SK-N-DZ (cell line): ENCODE measurements at regions not wholly inside any gene's neighbourhood (a gene's known extent, or its start where the extent isn't known, plus 50 kb on each side); places are given as distances from the start of the nearest gene placed in this dataset.
"Not testable (repeated sequence)": the region's sequence is repeated elsewhere in the genome, so short reads cannot be mapped to it uniquely, and the experiment has no call there.

Experiments used
- DNase-seq: peaks from one replicate; pipeline ENCODE4 v3.0.0-alpha.2; 2015; ENCODE audit warnings: low spot score

DNA sequence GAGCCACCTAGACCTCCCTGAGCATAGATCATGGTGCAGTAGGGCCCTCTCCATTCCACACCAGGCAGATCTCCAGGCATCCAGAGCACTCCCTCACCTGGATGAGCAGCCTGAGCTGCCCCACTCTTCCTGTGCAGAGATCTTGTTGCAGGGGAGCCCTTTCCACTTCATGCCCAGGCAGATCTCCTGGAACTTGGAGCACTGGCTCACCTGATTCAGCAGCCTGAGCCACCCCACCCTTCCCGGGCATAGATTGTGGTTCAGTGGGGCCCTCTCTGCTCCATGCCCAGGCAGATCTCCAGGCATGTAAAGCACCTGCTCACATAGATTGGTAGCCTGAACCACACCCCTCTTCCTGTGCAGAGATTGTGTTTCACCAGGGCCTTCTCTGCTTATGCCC lies 78.0 kb downstream of the SEC16B start:
- DNase-seq, result no peak

GRCh38 chr1:177890479-177890878 lies 79.4 kb downstream of the SEC16B start:
- no peak for DNase-seq

DNA sequence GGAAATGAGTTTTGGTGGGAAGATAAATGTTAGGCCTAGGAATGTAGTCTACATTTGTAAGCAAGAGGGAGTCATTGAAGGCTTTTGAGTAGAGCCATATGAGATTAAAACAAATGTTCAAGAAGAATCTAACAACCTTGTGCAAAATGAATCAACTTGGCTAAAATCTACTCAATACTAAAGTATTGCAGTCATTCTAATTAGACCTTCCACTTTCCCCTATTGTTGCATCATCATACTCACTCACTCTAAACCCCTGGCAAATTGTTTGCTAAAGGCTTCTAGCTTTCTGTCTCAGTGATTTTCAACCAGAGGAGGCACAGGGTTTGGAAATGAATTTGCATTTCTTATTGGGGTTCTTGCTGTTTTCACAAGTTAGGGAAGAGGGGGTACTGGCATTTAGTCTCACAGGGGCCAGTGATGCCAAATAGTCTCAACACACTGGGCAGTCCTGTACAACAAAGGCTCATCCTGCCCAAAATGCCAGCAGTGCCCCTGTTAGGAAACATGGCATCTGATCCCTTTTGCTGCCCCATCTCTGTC lies 85.3 kb downstream of the SEC16B start:
- no peak for DNase-seq

DNA sequence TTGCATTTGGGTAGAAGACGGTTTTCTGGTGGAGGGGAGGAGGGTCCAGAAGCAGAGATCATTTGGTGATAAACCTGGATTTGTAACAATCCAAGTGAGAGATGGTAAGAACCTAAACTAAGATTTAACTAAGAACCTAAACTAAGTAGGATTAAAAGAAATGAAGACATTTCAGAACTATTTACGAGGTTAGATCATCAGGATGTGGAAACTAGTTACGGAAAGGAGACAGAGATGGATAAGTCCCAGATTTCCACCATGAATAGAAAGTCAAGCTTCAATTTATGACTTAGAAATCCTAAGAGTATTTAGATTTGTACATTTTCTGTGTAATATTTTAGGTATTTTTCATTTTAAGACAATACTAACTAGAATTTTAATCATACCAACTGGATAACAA lies 86.3 kb downstream of the SEC16B start:
- DNase-seq, result no peak

DNA sequence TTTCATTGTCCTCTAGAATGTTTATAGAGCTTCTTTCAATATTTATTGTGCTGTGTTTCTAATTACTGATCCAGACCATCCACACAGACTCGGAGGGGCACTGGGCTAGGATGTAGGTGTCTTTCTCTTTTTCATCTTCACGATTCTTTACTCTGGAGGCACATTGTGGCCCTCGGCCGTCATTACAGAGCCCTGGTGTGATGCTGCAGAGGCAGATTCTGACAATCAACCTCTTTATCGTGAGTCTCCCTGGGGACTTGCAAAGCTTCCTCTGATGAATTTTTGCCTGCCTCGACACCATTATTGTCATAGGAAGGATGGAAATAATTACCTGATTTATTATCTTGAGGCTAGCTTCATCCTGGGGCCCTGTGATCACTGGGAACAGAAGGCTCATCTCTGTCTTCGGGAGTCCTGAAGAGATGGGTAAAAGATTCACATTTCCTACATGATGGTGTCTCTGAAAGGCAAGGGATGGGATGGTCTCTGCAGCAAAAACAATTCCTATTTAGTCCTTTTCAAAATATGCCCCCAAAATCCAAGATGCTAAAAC lies 89.4 kb downstream of the SEC16B start:
- no peak for DNase-seq

DNA sequence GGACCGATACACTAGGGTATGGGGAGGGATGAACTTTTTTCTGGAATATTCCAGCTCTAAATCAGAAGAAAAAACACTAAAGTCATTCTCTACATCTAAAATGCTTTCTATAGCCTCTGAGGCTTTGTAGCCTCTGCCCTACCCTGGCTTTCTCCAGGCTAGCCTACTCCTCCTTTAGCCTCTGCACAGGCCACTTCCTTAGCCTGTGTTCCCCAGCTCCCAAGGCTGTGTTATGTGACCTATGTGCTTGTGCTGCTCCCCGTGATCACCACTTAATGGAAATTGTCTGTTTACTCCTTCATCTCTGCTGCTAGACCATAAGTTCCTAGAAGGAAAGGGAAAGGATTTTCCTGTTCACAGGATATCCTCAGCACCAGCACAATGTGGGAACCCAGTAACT lies 92.8 kb downstream of the SEC16B start:
- DNase-seq, result no peak

GRCh38 chr1:177873238-177873637 lies 96.6 kb downstream of the SEC16B start:
- no peak for DNase-seq

- DNase-seq, result no peak
These were observed 97.5 kb downstream of the SEC16B start for GRCh38 chr1:177872308-177872900.

DNA sequence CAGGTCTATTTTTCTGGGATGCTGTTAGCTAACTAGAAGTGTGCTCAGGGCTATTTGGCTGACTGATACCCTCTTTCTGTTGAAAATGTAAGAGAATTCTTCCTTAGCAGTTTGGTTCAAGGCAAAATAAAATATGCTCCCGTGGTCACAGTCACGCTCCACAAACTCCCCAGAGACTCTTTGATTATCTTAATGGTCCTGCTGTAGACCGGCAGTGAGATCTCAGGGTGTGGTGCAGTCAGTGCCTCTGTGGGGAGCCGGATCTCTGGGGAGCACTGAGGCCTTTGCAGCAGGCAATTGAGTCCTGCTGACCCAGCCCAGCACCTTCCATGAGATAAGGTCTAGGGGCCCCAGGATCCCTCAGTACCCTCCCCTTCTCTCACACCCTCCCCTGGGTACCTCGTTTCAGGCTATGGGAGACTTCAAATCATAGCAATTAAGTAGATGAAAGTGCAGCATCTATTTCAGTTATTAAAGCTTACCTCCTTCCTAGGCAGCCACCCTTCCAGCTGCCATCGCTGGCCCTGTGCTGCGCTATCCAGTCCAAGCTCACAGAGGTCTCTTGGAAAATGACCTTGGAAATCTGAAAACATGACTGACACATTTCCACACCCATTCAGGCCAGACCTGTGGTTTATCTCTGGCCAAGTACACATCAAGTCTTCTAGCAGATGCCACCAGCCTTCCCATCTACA lies 98.1 kb downstream of the SEC16B start:
- DNase-seq, result no peak

GRCh38 chr1:177869586-177869985 lies 100.3 kb downstream of the SEC16B start:
- DNase-seq, result no peak

DNA sequence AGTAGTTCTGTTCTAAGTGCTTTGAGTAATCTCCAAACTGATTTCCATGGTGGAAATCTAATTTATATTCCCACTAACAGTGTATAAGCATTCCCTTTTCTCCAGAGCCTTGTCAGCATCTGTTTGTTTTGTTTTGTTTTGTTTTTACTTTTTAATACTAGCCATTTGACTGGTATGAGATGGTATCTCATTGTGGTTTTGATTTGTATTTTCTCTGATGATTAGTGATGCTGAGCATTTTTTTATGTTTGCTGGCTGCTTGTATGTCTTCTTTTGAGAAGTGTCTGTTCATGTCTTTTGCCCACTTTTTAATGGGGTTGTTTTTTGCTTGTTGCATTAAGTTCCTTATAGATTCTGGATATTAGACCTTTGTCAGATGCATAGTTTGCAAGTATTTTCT lies 100.8 kb downstream of the SEC16B start:
- DNase-seq, result not testable (repeated sequence)

DNA sequence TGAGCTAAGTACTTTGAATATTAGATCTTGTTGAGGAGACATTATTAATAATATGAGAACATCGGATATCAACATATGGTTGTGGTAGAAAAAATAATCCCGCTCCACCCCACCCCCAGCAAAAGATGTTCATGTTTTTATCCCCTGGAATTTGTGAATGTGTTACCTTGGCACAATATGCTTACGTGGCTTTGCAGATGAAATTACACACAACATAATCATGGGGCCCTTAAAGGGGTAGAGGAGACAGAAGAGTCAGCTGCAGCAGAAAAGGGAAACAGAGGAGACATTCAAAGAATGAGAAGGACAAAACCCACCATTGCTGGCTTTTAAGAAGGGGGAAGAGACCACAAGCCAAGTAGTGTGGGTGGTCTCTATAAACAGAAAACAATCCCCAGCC lies 104.1 kb downstream of the SEC16B start:
- DNase-seq, result no peak

DNA sequence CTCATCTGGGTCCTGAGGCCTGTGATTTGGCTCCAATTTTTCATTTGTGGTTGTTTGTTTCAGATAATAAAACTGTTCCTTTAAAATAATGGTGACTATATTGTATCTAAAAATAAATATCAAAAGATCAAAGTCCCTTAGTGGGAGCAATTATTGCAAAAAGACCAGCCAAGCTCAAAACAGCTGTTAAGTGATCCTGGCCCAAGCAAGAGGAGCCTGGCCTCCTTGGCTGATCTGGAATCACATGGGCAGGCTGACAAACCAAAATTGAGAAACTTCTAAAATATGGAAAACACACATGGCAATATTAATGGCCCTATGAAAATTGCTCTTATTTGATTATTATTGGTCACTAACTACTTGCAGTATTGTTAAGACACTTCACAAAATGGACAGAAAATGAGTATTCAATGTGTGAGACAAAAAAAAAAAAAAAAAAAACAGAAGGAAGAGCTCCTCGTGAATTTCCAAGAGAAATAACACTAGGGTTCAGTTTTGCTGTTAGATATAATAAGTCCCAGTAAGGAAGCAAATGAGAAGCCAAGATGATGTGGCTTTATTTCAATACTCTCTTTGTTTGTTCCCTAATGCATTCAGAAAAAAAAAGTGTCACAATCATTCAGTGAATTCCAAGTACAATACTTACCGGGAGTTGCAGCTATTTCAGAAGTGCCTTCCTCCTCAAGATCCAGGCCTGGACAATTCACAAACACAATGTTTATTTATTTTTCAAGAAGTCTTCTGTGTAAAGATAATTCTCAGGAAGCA lies 105.1 kb downstream of the SEC16B start:
- no peak for DNase-seq

- DNase-seq, result no peak
These were observed 106.1 kb downstream of the SEC16B start for GRCh38 chr1:177863796-177864195.

GRCh38 chr1:177862916-177863315 lies 106.9 kb downstream of the SEC16B start:
- no peak for DNase-seq

DNA sequence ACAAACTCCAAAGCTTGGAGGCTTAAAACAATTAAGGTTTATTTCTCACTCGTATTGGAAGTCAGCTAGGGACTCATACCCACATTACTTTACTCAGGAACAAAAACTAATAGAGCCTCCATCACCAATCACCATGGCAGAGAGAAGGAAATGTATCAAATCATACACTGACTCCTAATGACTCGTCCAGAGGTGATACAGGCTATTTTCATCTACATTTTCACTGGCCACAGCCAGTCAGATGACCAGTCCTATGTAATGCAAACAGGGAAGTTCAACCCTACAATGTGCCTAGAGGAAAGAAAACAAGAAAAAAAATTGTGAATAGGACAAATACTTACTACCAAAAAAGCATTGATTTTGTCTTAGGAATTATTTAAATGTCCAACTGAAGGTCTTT lies 110.3 kb downstream of the SEC16B start:
- no peak for DNase-seq

DNA sequence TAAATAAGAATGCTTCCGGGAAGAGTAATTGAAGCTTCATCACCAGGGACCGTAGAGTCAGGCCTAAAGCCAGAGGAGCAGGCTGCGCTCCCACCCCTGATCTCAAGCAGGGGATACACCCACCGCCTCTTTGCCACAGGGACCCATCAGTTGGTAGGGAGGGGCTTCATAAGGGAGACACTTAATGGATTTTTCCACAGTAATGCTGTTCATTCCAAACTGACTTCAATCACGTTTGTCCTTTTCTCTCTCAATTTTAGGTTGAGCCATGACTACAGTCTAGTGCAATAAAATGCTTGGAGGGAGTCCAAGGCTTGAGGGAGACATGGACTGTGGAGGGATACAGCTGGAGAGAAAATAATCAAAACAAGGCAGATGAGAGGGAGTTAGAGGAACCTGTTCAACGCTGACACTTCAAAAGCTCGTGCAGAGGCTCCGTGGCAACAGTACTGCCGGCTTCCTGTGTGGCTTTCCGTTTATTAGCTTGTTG lies 111.5 kb downstream of the SEC16B start:
- no peak for DNase-seq

DNA sequence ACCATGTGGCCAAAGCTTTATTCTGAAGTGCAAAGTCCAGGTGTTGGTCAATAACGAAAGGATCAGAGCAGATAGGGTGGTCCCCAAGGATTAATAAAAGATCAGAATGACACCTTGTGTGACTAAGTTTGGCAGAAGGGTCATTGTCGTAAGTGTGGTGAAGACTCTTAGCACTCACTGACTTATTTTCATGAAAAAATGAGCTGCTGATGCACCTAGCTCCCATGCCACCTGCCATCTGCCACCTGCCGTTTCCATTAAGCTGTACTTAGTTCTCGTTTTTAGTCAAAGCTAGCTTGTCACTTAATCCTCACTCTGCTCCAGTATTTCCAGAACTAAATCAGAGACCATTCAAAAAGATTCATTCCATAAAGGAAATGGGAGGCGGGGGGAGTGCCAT lies 112.6 kb downstream of the SEC16B start:
- no peak for DNase-seq

DNA sequence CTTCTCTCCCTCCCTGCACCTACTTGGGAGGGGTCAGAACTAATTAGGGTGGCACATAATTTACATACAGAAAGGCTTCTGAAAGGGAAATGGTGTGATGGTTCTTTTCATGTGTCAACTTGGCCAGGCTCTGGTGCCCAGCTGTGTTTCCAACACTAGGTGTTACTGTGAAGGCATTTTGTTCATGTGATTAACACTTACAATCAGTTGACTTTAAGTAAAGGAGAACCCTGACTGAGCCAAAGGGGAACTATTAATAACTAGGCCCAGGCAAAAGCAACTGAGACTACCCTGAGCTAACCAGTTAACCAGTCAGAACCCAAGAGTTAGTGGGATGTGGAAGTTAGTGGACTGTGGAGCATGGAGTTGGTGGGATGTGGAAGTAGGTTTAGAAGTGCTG lies 114.9 kb downstream of the SEC16B start:
- DNase-seq, result no peak

DNA sequence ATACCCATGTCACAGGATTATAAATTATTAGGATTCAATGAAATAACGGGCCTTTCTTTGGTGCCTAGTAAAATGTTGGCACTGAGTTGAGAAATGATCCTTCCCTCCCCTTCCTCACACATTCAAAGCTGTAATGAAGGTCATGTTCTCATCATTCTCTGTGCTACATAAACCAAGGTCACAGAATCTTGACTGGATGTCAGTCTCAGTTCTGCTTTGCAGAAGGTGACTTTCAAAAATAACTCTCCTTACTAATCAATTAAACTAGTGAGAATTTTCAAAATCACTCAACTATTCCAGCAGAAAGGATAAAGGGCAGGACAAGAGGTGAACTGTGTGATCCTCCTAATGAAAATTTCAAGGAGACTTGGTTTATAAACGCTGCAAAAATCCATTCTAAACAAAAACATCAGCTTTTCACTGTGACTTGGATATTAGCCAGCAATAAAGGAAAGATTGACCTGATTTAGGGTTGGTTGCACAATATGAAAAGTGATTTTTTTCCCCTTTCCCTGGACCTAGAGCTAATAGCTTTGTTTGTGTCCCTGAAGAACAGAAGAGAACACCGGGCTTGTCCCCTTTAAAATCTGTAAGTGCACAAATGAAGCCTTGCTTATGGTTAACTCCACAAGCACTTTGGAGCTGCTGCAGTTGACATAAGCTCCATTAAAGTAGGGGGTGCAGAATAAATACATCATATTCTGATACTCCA lies 120.1 kb downstream of the SEC16B start:
- no peak for DNase-seq

GRCh38 chr1:177849130-177849529 lies 120.7 kb downstream of the SEC16B start:
- DNase-seq, result no peak

- no peak for DNase-seq
These were observed 121.3 kb downstream of the SEC16B start for GRCh38 chr1:177848577-177848976.
